Prostate gland (tissue), 2 donors: ENCODE measurements at regions not wholly inside any gene's neighbourhood (a gene's known extent, or its start where the extent isn't known, plus 50 kb on each side); places are given as distances from the start of the nearest gene placed in this dataset.

Experiments
- DNase-seq: peaks from one replicate; pipeline ENCODE4 v3.0.0-alpha.2; 2019; ENCODE audit warnings: low spot score
- H3K27ac ChIP-seq, 2 donors: fragments of 200-600 bp; sonication (generic); 2 replicates each; pipeline ENCODE4 v1.5.1; 2017 to 2019
- H3K27me3 ChIP-seq: fragments of 200-600 bp; sonication (generic); replicated peaks from 2 replicates; pipeline ENCODE4 v1.5.1; 2019; ENCODE audit not compliant: insufficient read depth
- H3K36me3 ChIP-seq, 2 donors: fragments of 200-600 bp; sonication (generic); 1 replicate in 1 of 2; 2 replicates in 1 of 2; pipeline versions ENCODE4 v1.5.1 to v1.8.1; 2017 to 2019
- H3K4me1 ChIP-seq: fragments of 200-600 bp; sonication (generic); replicated peaks from 2 replicates; pipeline ENCODE4 v1.5.1; 2019
- H3K4me3 ChIP-seq, 2 donors: fragments of 200-600 bp; sonication (generic); 2 replicates each; pipeline ENCODE4 v1.5.1; 2017 to 2019
- H3K9me3 ChIP-seq: fragments of 200-600 bp; sonication (generic); 2 replicates; pipeline ENCODE4 v1.5.1; 2017
- CTCF ChIP-seq, 4 experiments: fragments of 200-600 bp in 2 of 4; fragments of 450-650 bp in 2 of 4; sonication (generic) in 2 of 4; IDR thresholded peaks; 1 replicate in 3 of 4; 2 replicates in 1 of 4; pipeline ENCODE4 v1.5.1; 2016 to 2019; ENCODE audit warnings: antibody characterized with exemption in 4 of 4, mild to moderate bottlenecking in 2 of 4, moderate library complexity in 2 of 4
- POLR2A ChIP-seq: fragments of 450-650 bp; IDR thresholded peaks from one replicate; pipeline ENCODE4 v1.6.1; 2016; ENCODE audit warnings: antibody characterized with exemption, mild to moderate bottlenecking
- POLR2AphosphoS5 ChIP-seq: sonication (generic); formaldehyde crosslinking; IDR thresholded peaks from one replicate; pipeline ENCODE4 v1.6.1; 2017; ENCODE audit warnings: antibody characterized with exemption
- WGBS: methylation state at CpG from one replicate; pipeline ENCODE4 v1.1.5; 2018; 5-methylcytosine and 5-hydroxymethylcytosine counted together
- intact Hi-C: fragments of 100-400 bp; cut with DNase I; formaldehyde crosslinking; loops from one replicate; pipeline ENCODE4 v1.14.2; 2022

DNA sequence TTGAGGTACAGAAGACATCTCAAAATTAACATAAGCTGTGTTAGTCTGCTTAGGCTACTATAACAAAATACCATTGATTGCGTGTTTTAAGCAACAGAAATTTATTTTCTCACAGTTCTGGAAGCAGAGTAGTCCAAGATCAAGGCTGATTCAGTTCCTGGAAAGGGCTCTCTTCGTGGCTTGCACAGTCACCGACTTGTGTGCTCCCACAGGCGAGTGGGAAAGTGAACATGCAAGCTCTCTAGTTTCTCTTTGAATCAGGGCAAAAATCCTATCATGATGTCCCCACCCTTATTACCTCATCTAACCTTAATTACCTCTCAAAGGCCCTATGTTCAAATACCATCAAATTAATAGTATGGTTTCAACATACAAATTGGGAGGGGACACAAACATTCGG, 505.9 kb downstream of the ZIC1 start:
- H3K4me1 ChIP-seq: no peaks in the 10 kb centered on the region
- TF ChIP-seq POLR2A (no peak), CTCF (IDR thresholded peaks at IDR 0.05) (no peak), POLR2AphosphoS5 (no peak)
- H3K9me3 ChIP-seq: no peaks in the 10 kb centered on the region
- no peaks in the 10 kb centered on the region for H3K27me3 ChIP-seq
- intact Hi-C loops: no loop called here
- DNase-seq: no peak
- no peak overlapping the region for H3K4me3 ChIP-seq
- H3K36me3 ChIP-seq: no peaks in the 10 kb centered on the region
- no peak overlapping the region for H3K27ac ChIP-seq
- WGBS: 91% methylated on average over 5 of the region's 5 CpGs

DNA sequence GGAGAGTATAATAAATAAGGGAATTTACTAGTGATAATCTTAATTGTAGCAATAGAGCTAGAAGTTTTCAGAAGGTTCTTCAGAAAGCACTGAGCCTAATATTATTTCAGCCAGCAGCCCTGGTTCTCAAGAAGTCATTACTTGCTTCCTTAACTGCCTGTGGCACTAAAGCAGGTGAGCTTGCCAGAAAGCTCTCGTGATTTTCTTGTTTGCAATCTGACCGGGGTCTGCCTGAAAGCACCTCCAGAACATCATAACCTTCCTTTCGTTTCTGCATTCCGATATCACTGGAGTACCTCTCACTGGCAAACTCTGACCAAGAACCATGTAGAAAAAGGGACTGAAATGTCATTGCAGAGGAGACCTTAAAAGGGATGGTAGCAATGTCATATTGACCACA, 510.3 kb downstream of the ZIC1 start:
- 55% methylated on average over 4 of the region's 4 CpGs for WGBS
- no peak for DNase-seq
- TF ChIP-seq POLR2AphosphoS5: no peak
- TF ChIP-seq CTCF (IDR thresholded peaks at IDR 0.05): no peak
- no peak for TF ChIP-seq POLR2A
- Histone ChIP-seq H3K9me3 (no peaks in the 10 kb centered on the region), H3K4me3 (no peak overlapping the region), H3K27ac (no peak overlapping the region), H3K4me1 (no peaks in the 10 kb centered on the region), H3K27me3 (no peaks in the 10 kb centered on the region), H3K36me3 (no peaks in the 10 kb centered on the region)
- intact Hi-C loops: no loop called here

DNA sequence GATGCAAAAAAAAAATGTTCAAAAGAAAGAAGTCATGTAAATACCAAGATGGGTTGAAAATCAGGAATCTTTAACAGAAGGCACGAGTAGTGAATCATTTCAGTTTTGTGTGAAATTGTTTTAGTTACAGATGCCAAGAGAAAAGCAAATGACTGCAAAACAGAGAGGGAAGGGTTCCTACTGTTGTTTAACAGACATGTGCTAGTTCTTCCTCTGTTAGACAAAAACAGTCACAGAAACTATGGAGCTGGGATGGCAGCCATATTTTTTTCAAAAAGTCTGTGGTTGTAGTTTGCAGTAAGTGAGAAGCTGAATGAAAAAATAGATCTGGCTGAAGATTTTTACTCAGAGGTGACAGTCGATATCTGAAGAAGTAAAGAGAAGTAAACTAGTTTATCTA, 511.9 kb downstream of the ZIC1 start:
- Histone ChIP-seq H3K4me3 (no peak overlapping the region), H3K36me3 (no peaks in the 10 kb centered on the region), H3K27ac (no peak overlapping the region), H3K27me3 (no peaks in the 10 kb centered on the region), H3K4me1 (no peaks in the 10 kb centered on the region), H3K9me3 (no peaks in the 10 kb centered on the region)
- 60% methylated on average over 2 of the region's 2 CpGs for WGBS
- intact Hi-C loops: no loop called here
- TF ChIP-seq POLR2A (no peak), CTCF (IDR thresholded peaks at IDR 0.05) (no peak), POLR2AphosphoS5 (no peak)
- DNase-seq: no peak

DNA sequence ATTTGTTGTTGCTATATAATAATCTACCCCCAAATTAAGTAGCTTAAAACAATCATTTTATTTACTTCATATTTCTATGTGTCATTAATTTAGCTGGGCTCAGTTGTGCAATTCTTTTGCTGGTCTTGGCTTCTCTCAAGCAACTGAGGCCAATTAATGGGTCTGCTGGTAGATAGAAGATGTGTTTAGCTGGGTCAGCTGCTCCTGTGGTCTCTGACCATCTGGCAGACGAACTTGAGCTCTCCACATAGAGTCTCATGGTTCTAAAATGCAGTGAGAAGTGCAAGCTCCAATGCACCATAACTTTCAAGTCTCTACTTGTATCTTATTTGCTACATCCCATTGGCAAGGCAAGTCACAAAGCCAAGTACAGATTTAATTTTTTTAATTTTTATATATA, 515.6 kb downstream of the ZIC1 start:
- Histone ChIP-seq H3K36me3 (no peaks in the 10 kb centered on the region), H3K4me1 (no peaks in the 10 kb centered on the region), H3K27me3 (no peaks in the 10 kb centered on the region), H3K4me3 (no peak overlapping the region), H3K27ac (no peak overlapping the region), H3K9me3 (no peaks in the 10 kb centered on the region)
- WGBS: 55% methylated on average over 1 of the region's 1 CpG
- no peak for DNase-seq
- intact Hi-C loops: no loop called here
- TF ChIP-seq POLR2A (no peak), CTCF (IDR thresholded peaks at IDR 0.05) (no peak), POLR2AphosphoS5 (no peak)

DNA sequence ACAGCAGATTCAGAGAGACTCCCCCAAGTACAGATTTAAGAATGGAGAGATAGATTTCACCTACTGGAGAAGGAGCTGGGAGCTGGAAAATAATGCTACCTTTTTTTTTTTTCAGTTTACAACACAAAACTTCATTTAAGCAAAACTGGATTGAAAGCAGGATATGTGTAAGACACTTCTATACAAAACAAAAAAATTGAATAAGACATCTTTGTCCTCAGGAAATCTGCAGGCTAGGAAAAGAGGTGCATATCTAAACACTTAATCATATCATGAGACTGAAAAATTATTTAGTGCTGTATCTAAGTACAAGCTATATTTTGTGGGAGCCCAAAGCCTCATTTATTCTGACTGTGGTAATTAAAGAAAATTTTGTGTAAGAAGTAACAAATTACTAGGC, 516.1 kb downstream of the ZIC1 start:
- DNase-seq: no peak
- H3K27ac ChIP-seq: no peak overlapping the region
- no peaks in the 10 kb centered on the region for H3K27me3 ChIP-seq
- no peaks in the 10 kb centered on the region for H3K36me3 ChIP-seq
- no peak for TF ChIP-seq POLR2A
- TF ChIP-seq POLR2AphosphoS5: no peak
- TF ChIP-seq CTCF (IDR thresholded peaks at IDR 0.05): no peak
- no peak overlapping the region for H3K4me3 ChIP-seq
- H3K4me1 ChIP-seq: no peaks in the 10 kb centered on the region
- intact Hi-C loops: no loop called here
- H3K9me3 ChIP-seq: no peaks in the 10 kb centered on the region
